HL-60 (cell line): ENCODE measurements at regions not wholly inside any gene's neighbourhood (a gene's known extent, or its start where the extent isn't known, plus 50 kb on each side); places are given as distances from the start of the nearest gene placed in this dataset.

Source experiments
- DNase-seq, 2 experiments: peaks; one replicate each; pipeline ENCODE4 v3.0.0-alpha.2; 2010 to 2020; ENCODE audit warnings: low read depth in 1 of 2, low spot score in 1 of 2
- H3K27ac ChIP-seq: fragments of 250-450 bp; sonication (Bioruptor Pico); replicated peaks from 2 replicates; pipeline ENCODE4 v1.5.1; 2020; ENCODE audit warnings: mild to moderate bottlenecking, moderate library complexity
- H3K27me3 ChIP-seq: fragments of 250-450 bp; sonication (Bioruptor Pico); 2 replicates; pipeline ENCODE4 v1.5.1; 2021; ENCODE audit warnings: mild to moderate bottlenecking, moderate library complexity; ENCODE audit not compliant: insufficient read depth, poor library complexity, severe bottlenecking
- H3K4me3 ChIP-seq: replicated peaks from 2 replicates; pipeline ENCODE4 v1.5.1; 2011; ENCODE audit warnings: mild to moderate bottlenecking, control low read depth, low read length; ENCODE audit not compliant: insufficient read depth
- GABPA ChIP-seq: IDR thresholded peaks from 2 replicates; pipeline ENCODE4 v1.6.1; 2012; ENCODE audit warnings: low read depth
- POLR2AphosphoS5 ChIP-seq: IDR thresholded peaks from 2 replicates; pipeline ENCODE4 v1.6.1; 2012; ENCODE audit warnings: low read depth
- SPI1 ChIP-seq: IDR thresholded peaks from 2 replicates; pipeline ENCODE4 v1.6.1; 2012; ENCODE audit warnings: low read depth, mild to moderate bottlenecking, borderline replicate concordance
- TF ChIP-seq, protein P1 (sequence below): IDR thresholded peaks from one replicate; pipeline ENCODE4 v1.5.1; 2011; ENCODE audit warnings: low read length, control low read depth, inconsistent platforms; ENCODE audit not compliant: insufficient read depth
- TF ChIP-seq, protein P2 (sequence below): IDR thresholded peaks from 2 replicates; pipeline ENCODE4 v1.6.1; 2012; ENCODE audit warnings: low read depth; ENCODE audit not compliant: insufficient replicate concordance

DNA sequence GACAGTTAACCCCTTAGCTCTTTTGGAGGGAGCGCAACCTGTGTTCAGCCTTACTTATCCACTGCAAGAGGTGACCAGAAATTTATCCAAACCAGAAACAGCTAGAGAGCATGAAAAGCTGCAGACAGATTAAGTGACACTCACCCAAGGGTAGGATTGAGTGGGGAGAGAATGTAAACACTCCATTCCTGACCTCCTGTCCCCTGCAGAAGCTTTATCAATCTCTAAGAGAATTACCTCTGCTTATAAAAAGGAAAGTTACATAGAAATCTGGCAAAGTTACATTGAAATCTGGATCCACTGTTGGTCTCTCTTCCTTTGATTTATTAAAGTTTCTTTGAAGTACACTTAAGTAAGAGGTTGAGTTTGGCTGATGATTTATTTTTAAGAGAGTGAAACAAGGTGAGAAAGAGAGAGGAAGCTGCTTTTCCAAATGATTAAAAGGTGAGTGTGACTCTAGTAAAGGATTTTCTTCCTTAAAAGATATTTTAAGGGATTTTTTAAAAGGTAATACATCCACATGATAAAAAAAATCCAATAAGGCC is 112.3 kb downstream of the ANAPC4 start:
- no peak for DNase-seq
- H3K27ac ChIP-seq = no peak overlapping the region
- TF ChIP-seq, protein P1, sequence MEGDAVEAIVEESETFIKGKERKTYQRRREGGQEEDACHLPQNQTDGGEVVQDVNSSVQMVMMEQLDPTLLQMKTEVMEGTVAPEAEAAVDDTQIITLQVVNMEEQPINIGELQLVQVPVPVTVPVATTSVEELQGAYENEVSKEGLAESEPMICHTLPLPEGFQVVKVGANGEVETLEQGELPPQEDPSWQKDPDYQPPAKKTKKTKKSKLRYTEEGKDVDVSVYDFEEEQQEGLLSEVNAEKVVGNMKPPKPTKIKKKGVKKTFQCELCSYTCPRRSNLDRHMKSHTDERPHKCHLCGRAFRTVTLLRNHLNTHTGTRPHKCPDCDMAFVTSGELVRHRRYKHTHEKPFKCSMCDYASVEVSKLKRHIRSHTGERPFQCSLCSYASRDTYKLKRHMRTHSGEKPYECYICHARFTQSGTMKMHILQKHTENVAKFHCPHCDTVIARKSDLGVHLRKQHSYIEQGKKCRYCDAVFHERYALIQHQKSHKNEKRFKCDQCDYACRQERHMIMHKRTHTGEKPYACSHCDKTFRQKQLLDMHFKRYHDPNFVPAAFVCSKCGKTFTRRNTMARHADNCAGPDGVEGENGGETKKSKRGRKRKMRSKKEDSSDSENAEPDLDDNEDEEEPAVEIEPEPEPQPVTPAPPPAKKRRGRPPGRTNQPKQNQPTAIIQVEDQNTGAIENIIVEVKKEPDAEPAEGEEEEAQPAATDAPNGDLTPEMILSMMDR = no peak
- TF ChIP-seq, protein P2, sequence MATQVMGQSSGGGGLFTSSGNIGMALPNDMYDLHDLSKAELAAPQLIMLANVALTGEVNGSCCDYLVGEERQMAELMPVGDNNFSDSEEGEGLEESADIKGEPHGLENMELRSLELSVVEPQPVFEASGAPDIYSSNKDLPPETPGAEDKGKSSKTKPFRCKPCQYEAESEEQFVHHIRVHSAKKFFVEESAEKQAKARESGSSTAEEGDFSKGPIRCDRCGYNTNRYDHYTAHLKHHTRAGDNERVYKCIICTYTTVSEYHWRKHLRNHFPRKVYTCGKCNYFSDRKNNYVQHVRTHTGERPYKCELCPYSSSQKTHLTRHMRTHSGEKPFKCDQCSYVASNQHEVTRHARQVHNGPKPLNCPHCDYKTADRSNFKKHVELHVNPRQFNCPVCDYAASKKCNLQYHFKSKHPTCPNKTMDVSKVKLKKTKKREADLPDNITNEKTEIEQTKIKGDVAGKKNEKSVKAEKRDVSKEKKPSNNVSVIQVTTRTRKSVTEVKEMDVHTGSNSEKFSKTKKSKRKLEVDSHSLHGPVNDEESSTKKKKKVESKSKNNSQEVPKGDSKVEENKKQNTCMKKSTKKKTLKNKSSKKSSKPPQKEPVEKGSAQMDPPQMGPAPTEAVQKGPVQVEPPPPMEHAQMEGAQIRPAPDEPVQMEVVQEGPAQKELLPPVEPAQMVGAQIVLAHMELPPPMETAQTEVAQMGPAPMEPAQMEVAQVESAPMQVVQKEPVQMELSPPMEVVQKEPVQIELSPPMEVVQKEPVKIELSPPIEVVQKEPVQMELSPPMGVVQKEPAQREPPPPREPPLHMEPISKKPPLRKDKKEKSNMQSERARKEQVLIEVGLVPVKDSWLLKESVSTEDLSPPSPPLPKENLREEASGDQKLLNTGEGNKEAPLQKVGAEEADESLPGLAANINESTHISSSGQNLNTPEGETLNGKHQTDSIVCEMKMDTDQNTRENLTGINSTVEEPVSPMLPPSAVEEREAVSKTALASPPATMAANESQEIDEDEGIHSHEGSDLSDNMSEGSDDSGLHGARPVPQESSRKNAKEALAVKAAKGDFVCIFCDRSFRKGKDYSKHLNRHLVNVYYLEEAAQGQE = no peak
- TF ChIP-seq GABPA (no peak), POLR2AphosphoS5 (no peak), SPI1 (no peak)
- H3K27me3 ChIP-seq = no peaks in the 10 kb centered on the region
- no peak overlapping the region for H3K4me3 ChIP-seq

DNA sequence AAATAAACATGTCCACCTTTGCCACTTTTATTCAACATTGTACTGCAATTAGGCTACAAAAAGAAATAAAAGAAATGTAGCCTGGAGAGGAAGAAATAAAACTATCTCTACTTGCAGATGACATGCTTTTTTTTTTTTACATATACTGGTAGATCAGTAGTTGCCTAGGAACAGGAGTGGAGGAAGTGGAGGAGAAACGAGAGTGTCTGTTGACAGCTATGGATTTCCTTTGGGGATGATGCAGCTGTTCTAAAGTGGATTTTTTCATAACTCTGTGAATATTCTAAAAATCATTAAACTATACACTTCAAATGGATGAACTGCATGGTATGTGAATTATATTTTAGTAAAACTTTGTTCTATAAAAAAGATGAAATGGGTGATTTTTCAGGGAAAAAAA is 116.4 kb downstream of the ANAPC4 start:
- TF ChIP-seq, protein P1 = no peak
- TF ChIP-seq POLR2AphosphoS5 = no peak
- TF ChIP-seq GABPA = no peak
- TF ChIP-seq SPI1 = no peak
- TF ChIP-seq, protein P2 = no peak
- H3K27me3 ChIP-seq = no peaks in the 10 kb centered on the region
- H3K27ac ChIP-seq = no peak overlapping the region
- no peak for DNase-seq
- no peak overlapping the region for H3K4me3 ChIP-seq

DNA sequence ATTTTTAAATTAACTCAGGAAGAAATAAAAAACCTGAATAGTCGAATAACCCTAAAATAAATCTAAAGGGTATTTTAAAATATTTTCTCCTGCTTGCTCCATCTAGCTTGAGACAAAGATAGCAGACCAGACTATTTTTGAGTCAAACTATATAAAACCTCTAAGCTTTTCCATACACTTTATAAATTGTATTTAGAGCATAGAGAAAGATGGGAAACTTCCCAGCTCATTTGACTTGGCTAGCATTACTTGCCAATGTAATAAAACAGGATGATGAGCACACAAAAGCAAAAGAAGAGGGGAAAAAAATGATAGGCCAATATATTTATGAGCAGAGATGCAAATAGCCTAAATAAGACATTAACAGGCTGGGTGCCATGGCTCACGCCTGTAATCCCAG is 117.1 kb downstream of the ANAPC4 start:
- TF ChIP-seq GABPA = no peak
- H3K27ac ChIP-seq = no peak overlapping the region
- no peak for DNase-seq
- no peak overlapping the region for H3K4me3 ChIP-seq
- H3K27me3 ChIP-seq = no peaks in the 10 kb centered on the region

DNA sequence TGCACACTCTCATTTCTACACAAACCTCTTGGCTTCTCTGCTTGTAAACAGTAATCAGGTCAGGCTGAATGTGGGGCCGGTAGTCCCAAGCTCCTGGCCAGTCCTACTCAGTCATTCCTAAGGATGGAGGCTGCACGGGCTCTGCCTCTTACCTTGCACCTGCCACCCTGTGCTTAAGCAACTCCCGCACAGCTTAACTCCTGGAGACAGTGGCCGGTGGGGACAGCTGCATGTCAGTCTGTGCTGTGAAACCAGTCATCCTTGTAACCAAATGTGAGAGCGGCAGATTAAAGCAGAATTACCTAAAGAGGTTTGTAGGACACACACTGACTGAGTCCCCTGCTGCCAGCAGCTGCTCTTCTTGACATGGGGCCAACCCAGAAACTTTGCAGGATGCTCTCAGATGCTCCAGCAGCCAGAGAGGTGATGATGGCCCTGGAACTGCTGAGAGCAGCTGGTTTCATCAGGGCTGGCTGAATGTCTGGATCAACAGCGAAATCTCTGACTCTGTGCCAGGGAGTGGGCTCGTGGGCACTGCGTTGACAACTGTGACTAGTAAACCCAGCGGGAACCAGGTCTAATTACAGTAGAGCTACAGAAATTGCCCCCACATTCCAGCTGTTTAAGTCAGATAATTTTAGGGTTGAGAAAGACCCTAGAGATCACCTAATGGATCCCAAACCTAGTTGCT is 123.7 kb downstream of the ANAPC4 start:
- no peak overlapping the region for H3K27ac ChIP-seq
- DNase-seq = no peak
- TF ChIP-seq, protein P1 = no peak
- TF ChIP-seq GABPA = no peak
- TF ChIP-seq POLR2AphosphoS5 = no peak
- TF ChIP-seq SPI1 = no peak
- TF ChIP-seq, protein P2 = no peak
- no peak overlapping the region for H3K4me3 ChIP-seq
- H3K27me3 ChIP-seq = no peaks in the 10 kb centered on the region
